Body of pancreas (tissue), 4 donors: ENCODE measurements at regions not wholly inside any gene's neighbourhood (a gene's known extent, or its start where the extent isn't known, plus 50 kb on each side); places are given as distances from the start of the nearest gene placed in this dataset.
"Not testable (repeated sequence)": the region's sequence is repeated elsewhere in the genome, so short reads cannot be mapped to it uniquely, and the experiment has no call there.

ENCODE experiments used
- ATAC-seq: fragments of 150-250 bp; one replicate; pipeline ENCODE4 v1.9.1; 2016
- DNase-seq, 4 donors: peaks; one replicate each; pipeline ENCODE4 v3.0.0-alpha.2; 2019
- H3K27ac ChIP-seq, 4 donors: fragments of 200-600 bp; sonication (generic); 1 replicate in 3 of 4; 2 replicates in 1 of 4; pipeline versions ENCODE4 v1.5.1 to v1.6.1; 2016 to 2019; ENCODE audit warnings: mild to moderate bottlenecking in 1 of 4, mixed read lengths in 1 of 4, moderate library complexity in 1 of 4
- H3K27me3 ChIP-seq, 2 donors: fragments of 200-600 bp; sonication (generic); one replicate each; pipeline ENCODE4 v1.6.0; 2016; ENCODE audit warnings: mild to moderate bottlenecking in 1 of 2
- H3K36me3 ChIP-seq, 2 donors: fragments of 200-600 bp; sonication (generic); replicated peaks in 1 of 2; 2 replicates each; pipeline ENCODE4 v1.5.1; 2016; ENCODE audit warnings: low read depth in 2 of 2; ENCODE audit not compliant: insufficient read depth in 1 of 2
- H3K4me1 ChIP-seq: fragments of 200-600 bp; sonication (generic); one replicate; pipeline ENCODE4 v1.6.0; 2016
- H3K4me3 ChIP-seq, 2 donors: fragments of 200-600 bp; sonication (generic); 1 replicate in 1 of 2; 2 replicates in 1 of 2; pipeline ENCODE4 v1.5.1; 2016 to 2019
- H3K9me3 ChIP-seq, 3 donors: fragments of 200-600 bp; sonication (generic); 1 replicate in 2 of 3; 2 replicates in 1 of 3; pipeline ENCODE4 v1.5.1; 2016
- CTCF ChIP-seq, 7 experiments: fragments of 450-650 bp in 4 of 7; fragments of 200-600 bp in 3 of 7; sonication (generic) in 3 of 7; IDR thresholded peaks; one replicate each; pipeline ENCODE4 v1.5.1; 2016 to 2019; ENCODE audit warnings: antibody characterized with exemption in 7 of 7
- POLR2A ChIP-seq, 3 donors: fragments of 450-650 bp; IDR thresholded peaks; one replicate each; pipeline ENCODE4 v1.6.1; 2016; ENCODE audit warnings: antibody characterized with exemption in 3 of 3, mild to moderate bottlenecking in 2 of 3
- WGBS, 2 donors: methylation state at CpG; one replicate each; pipeline ENCODE4 v1.1.5; 2017; 5-methylcytosine and 5-hydroxymethylcytosine counted together
- intact Hi-C: fragments of 100-400 bp; cut with DNase I; formaldehyde crosslinking; loops from one replicate; pipeline ENCODE4 v1.15.1; 2023

GRCh38 chr10:42533866-42534265, 104.5 kb downstream of the ZNF33B start:
- H3K27me3 ChIP-seq, H3K36me3 ChIP-seq, H3K4me1 ChIP-seq, H3K27ac ChIP-seq, DNase-seq, ATAC-seq, H3K4me3 ChIP-seq, intact Hi-C loops: not testable (repeated sequence)
- peaks cover 0 to 62% (median 0%) of the 10 kb centered on the region in 3 donors for H3K9me3 ChIP-seq

GRCh38 chr10:42532996-42533395, 105.4 kb downstream of the ZNF33B start:
- no peaks in the 10 kb centered on the region for H3K36me3 ChIP-seq
- peaks cover 0 to 54% (median 0%) of the 10 kb centered on the region in 3 donors for H3K9me3 ChIP-seq
- no peaks in the 10 kb centered on the region for H3K27me3 ChIP-seq
- intact Hi-C loops: no loop called here
- H3K27ac ChIP-seq: no peak overlapping the region
- H3K4me3 ChIP-seq: no peak overlapping the region
- DNase-seq: no peak
- WGBS, 2 donors: 96% methylated on average over 1 of the region's 1 CpG
- no peaks in the 10 kb centered on the region for H3K4me1 ChIP-seq
- ATAC-seq: no peak
- no peak for TF ChIP-seq POLR2A (IDR thresholded peaks at IDR 0.05)
- no peak for TF ChIP-seq CTCF (IDR thresholded peaks at IDR 0.05)

- H3K27ac ChIP-seq: no peak overlapping the region
- peaks cover 27 to 35% of the 10 kb centered on the region in 2 donors for H3K36me3 ChIP-seq
- H3K9me3 ChIP-seq: peaks cover 0 to 54% (median 19%) of the 10 kb centered on the region in 3 donors
- intact Hi-C loops: no loop called here
- no peak overlapping the region for H3K4me3 ChIP-seq
- TF ChIP-seq CTCF (IDR thresholded peaks at IDR 0.05): no peak
- no peak for TF ChIP-seq POLR2A (IDR thresholded peaks at IDR 0.05)
- WGBS, 2 donors: 66 to 95% methylated on average over 2 of the region's 2 CpGs
- H3K27me3 ChIP-seq: no peaks in the 10 kb centered on the region
- no peak for DNase-seq
- no peak for ATAC-seq
- no peaks in the 10 kb centered on the region for H3K4me1 ChIP-seq
Observed at GRCh38 chr10:42523098-42523497, 115.3 kb downstream of the ZNF33B start.

GRCh38 chr10:42519761-42520460, 118.5 kb downstream of the ZNF33B start:
- WGBS, 2 donors: 84 to 92% methylated on average over 5 of the region's 5 CpGs
- DNase-seq: no peak
- TF ChIP-seq POLR2A (IDR thresholded peaks at IDR 0.05): no peak
- no peak for TF ChIP-seq CTCF (IDR thresholded peaks at IDR 0.05)
- intact Hi-C loops: no loop called here
- H3K9me3 ChIP-seq: peaks cover 0 to 75% (median 29%) of the 10 kb centered on the region in 3 donors
- peaks cover 27 to 35% of the 10 kb centered on the region in 2 donors for H3K36me3 ChIP-seq
- no peak overlapping the region for H3K27ac ChIP-seq
- ATAC-seq: no peak
- no peaks in the 10 kb centered on the region for H3K4me1 ChIP-seq
- H3K4me3 ChIP-seq: no peak overlapping the region
- no peaks in the 10 kb centered on the region for H3K27me3 ChIP-seq

- H3K4me1 ChIP-seq: no peaks in the 10 kb centered on the region
- ATAC-seq (no peak), DNase-seq (no peak)
- no peaks in the 10 kb centered on the region for H3K27me3 ChIP-seq
- no peak overlapping the region for H3K4me3 ChIP-seq
- intact Hi-C loops: no loop called here
- 89 to 98% methylated on average over 2 of the region's 2 CpGs for WGBS, 2 donors
- peaks cover 0 to 75% (median 27%) of the 10 kb centered on the region in 3 donors for H3K9me3 ChIP-seq
- no peak overlapping the region for H3K27ac ChIP-seq
- no peak for TF ChIP-seq POLR2A (IDR thresholded peaks at IDR 0.05)
- no peak for TF ChIP-seq CTCF (IDR thresholded peaks at IDR 0.05)
- H3K36me3 ChIP-seq: peaks cover 27 to 35% of the 10 kb centered on the region in 2 donors
Observed at GRCh38 chr10:42519079-42519478, 119.3 kb downstream of the ZNF33B start.
